ENCODE measurements at regions not wholly inside any gene's neighbourhood (a gene's known extent, or its start where the extent isn't known, plus 50 kb on each side); places are given as distances from the start of the nearest gene placed in this dataset.

DNA sequence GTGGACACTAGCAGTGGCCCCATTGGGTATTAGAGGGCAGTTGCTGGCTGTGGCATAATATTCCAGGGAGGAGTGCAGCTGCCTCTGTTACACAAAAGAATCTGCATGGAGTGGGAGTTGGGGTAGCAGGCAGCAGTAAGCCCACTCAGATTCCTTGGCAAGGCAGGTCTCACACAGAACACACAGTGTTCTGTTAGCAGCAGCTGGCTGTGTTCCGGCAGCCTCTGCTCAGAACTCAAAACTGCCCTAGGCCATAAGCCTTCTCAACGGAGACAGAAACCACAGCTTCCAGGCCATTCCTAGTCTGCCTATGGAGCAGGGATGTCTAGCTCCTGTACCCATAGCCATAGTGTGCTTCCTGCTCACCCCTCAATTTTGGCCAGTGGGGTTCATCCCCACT is 1085.4 kb downstream of the SLC6A15 start:
- no peak for TF ChIP-seq CTCF (IDR thresholded peaks at IDR 0.05; ENCODE audit: unreplicated experiment in 3 of 3)
- Mint-ChIP-seq H3K4me1 (peaks cover 6% of the 10 kb centered on the region), H3K27ac (peak overlapping the region; percentile 28 to 61 (median 61)), H3K4me3 (no peak overlapping the region), H3K36me3 (ENCODE audit: low read depth) (no peaks in the 10 kb centered on the region), H3K27me3 (ENCODE audit: low read depth) (no peaks in the 10 kb centered on the region), H3K9me3 (no peaks in the 10 kb centered on the region)

- TF ChIP-seq CTCF (IDR thresholded peaks at IDR 0.05; ENCODE audit: unreplicated experiment in 3 of 3) = peak; percentile 19 to 38 (median 21)
- Mint-ChIP-seq H3K9me3 (no peaks in the 10 kb centered on the region), H3K36me3 (ENCODE audit: low read depth) (no peaks in the 10 kb centered on the region), H3K4me3 (no peak overlapping the region), H3K27me3 (ENCODE audit: low read depth) (no peaks in the 10 kb centered on the region), H3K4me1 (peaks cover 6% of the 10 kb centered on the region), H3K27ac (no peak overlapping the region)
Measured at GRCh38 chr12:83826112-83826511, 1086.5 kb downstream of the SLC6A15 start.

- Mint-ChIP-seq H3K27ac (no peak overlapping the region), H3K9me3 (no peaks in the 10 kb centered on the region), H3K4me3 (no peak overlapping the region), H3K27me3 (ENCODE audit: low read depth) (no peaks in the 10 kb centered on the region), H3K36me3 (ENCODE audit: low read depth) (no peaks in the 10 kb centered on the region), H3K4me1 (peaks cover 16% of the 10 kb centered on the region)
- peak in 1 of 3 experiments; percentile 28 for TF ChIP-seq CTCF (IDR thresholded peaks at IDR 0.05; ENCODE audit: unreplicated experiment in 3 of 3)
Measured at GRCh38 chr12:83823386-83824045, 1089.1 kb downstream of the SLC6A15 start.

GRCh38 chr12:83821967-83822366 is 1090.6 kb downstream of the SLC6A15 start:
- no peak overlapping the region for H3K4me3 Mint-ChIP-seq
- H3K36me3 Mint-ChIP-seq (ENCODE audit: low read depth) = no peaks in the 10 kb centered on the region
- no peaks in the 10 kb centered on the region for H3K27me3 Mint-ChIP-seq (ENCODE audit: low read depth)
- no peaks in the 10 kb centered on the region for H3K9me3 Mint-ChIP-seq
- H3K27ac Mint-ChIP-seq = no peak overlapping the region
- no peak for TF ChIP-seq CTCF (IDR thresholded peaks at IDR 0.05; ENCODE audit: unreplicated experiment in 3 of 3)
- peaks cover 15% of the 10 kb centered on the region for H3K4me1 Mint-ChIP-seq

- no peak for TF ChIP-seq CTCF (IDR thresholded peaks at IDR 0.05; ENCODE audit: unreplicated experiment in 3 of 3)
- H3K27me3 Mint-ChIP-seq (ENCODE audit: low read depth) = no peaks in the 10 kb centered on the region
- no peaks in the 10 kb centered on the region for H3K36me3 Mint-ChIP-seq (ENCODE audit: low read depth)
- no peak overlapping the region for H3K4me3 Mint-ChIP-seq
- peak overlapping the region in 1 of 3 experiments; percentile 18 for H3K27ac Mint-ChIP-seq
- H3K4me1 Mint-ChIP-seq = peaks cover 11% of the 10 kb centered on the region
- no peaks in the 10 kb centered on the region for H3K9me3 Mint-ChIP-seq
Measured at GRCh38 chr12:83818881-83819280, 1093.7 kb downstream of the SLC6A15 start.

DNA sequence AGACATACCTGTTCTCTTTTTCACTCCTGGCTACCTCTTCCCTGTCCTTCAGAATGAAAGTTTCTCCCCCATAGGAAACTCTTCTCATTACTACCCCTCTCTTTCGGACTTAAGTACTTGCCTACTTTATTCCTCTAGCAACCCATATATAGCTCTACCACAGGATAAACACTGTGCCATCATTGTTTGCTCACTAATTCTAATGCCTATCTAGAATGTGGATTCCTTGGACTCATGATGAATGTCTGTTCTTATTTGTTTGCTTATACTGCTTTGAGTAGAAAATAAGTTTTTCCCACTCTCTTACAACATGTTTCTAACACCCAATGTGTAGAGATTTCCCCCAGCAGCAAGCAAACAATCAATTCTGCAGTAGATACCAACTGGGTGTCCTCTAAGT is 1094.9 kb downstream of the SLC6A15 start:
- Mint-ChIP-seq H3K9me3 (no peaks in the 10 kb centered on the region), H3K4me1 (peaks cover 11% of the 10 kb centered on the region)
- no peak for TF ChIP-seq CTCF (IDR thresholded peaks at IDR 0.05; ENCODE audit: unreplicated experiment in 3 of 3)

More for the DNA sequence above, 1094.9 kb downstream of the SLC6A15 start:
- Mint-ChIP-seq H3K27me3 (ENCODE audit: low read depth) (no peaks in the 10 kb centered on the region), H3K4me3 (no peak overlapping the region), H3K36me3 (ENCODE audit: low read depth) (no peaks in the 10 kb centered on the region), H3K27ac (no peak overlapping the region)
